MM.1S (cell line): ENCODE measurements at regions not wholly inside any gene's neighbourhood (a gene's known extent, or its start where the extent isn't known, plus 50 kb on each side); places are given as distances from the start of the nearest gene placed in this dataset.

Source experiments
- DNase-seq: peaks from one replicate; pipeline ENCODE4 v3.0.0-alpha.2; 2015
- H2AFZ ChIP-seq: fragments of 300-600 bp; sonication (generic); 2 replicates; pipeline ENCODE4 v1.6.0; 2016; ENCODE audit warnings: antibody characterized with exemption, low read length
- H3F3A ChIP-seq: fragments of 300-600 bp; sonication (generic); 2 replicates; pipeline ENCODE4 v1.6.1; 2016; ENCODE audit warnings: mild to moderate bottlenecking, antibody characterized with exemption, low read length, moderate library complexity, mixed read lengths; ENCODE audit not compliant: insufficient read depth
- H3K27ac ChIP-seq: fragments of 300-600 bp; sonication (generic); 2 replicates; pipeline ENCODE4 v1.5.1; 2016; ENCODE audit warnings: mild to moderate bottlenecking, low read length
- H3K27me3 ChIP-seq: fragments of 300-600 bp; sonication (generic); replicated peaks from 2 replicates; pipeline ENCODE4 v1.6.0; 2016; ENCODE audit warnings: low read length; ENCODE audit not compliant: insufficient read depth
- H3K36me3 ChIP-seq: fragments of 300-600 bp; sonication (generic); replicated peaks from 2 replicates; pipeline ENCODE4 v1.6.1; 2016; ENCODE audit warnings: mild to moderate bottlenecking, low read length, mixed read lengths; ENCODE audit not compliant: insufficient read depth
- H3K4me1 ChIP-seq: fragments of 300-600 bp; sonication (generic); 2 replicates; pipeline ENCODE4 v1.6.1; 2016; ENCODE audit warnings: low read length, mixed read lengths
- H3K4me2 ChIP-seq: fragments of 300-600 bp; sonication (generic); 2 replicates; pipeline ENCODE4 v1.6.0; 2016; ENCODE audit warnings: low read depth, low read length
- H3K4me3 ChIP-seq: fragments of 300-600 bp; sonication (generic); 2 replicates; pipeline ENCODE4 v1.5.1; 2016; ENCODE audit warnings: low read length, mixed read lengths
- H3K79me2 ChIP-seq: fragments of 300-600 bp; sonication (generic); 2 replicates; pipeline ENCODE4 v1.6.1; 2016; ENCODE audit warnings: mixed run types, low read length, mixed read lengths
- H3K9ac ChIP-seq: fragments of 300-600 bp; sonication (generic); 2 replicates; pipeline ENCODE4 v1.6.1; 2016; ENCODE audit warnings: low read length, mixed read lengths
- H3K9me2 ChIP-seq: fragments of 300-600 bp; sonication (generic); replicated peaks from 2 replicates; pipeline ENCODE4 v1.6.1; 2016; ENCODE audit warnings: mild to moderate bottlenecking, low read length, mixed read lengths; ENCODE audit not compliant: insufficient read depth
- H3K9me3 ChIP-seq: fragments of 300-600 bp; sonication (generic); replicated peaks from 2 replicates; pipeline ENCODE4 v1.6.1; 2016; ENCODE audit warnings: mild to moderate bottlenecking, low read length, mixed read lengths; ENCODE audit not compliant: insufficient read depth
- H4K20me1 ChIP-seq: fragments of 300-600 bp; sonication (generic); 2 replicates; pipeline ENCODE4 v1.6.1; 2016; ENCODE audit warnings: mild to moderate bottlenecking, low read length, moderate library complexity, mixed read lengths; ENCODE audit not compliant: insufficient read depth
- EZH2 ChIP-seq: fragments of 300-600 bp; sonication (generic); optimal IDR thresholded peaks from 2 replicates; pipeline ENCODE3; 2017; ENCODE audit warnings: low read depth, mild to moderate bottlenecking, antibody characterized with exemption, low read length, mixed read lengths
- EZH2phosphoT487 ChIP-seq: fragments of 300-600 bp; sonication (generic); IDR thresholded peaks from 2 replicates; pipeline ENCODE4 v1.6.1; 2018; ENCODE audit warnings: antibody characterized with exemption, low read length
- TF ChIP-seq, protein P1 (sequence below): fragments of 300-600 bp; sonication (generic); IDR thresholded peaks from 2 replicates; pipeline ENCODE4 v1.5.1; 2016; ENCODE audit warnings: antibody characterized with exemption, low read length, mixed read lengths

DNA sequence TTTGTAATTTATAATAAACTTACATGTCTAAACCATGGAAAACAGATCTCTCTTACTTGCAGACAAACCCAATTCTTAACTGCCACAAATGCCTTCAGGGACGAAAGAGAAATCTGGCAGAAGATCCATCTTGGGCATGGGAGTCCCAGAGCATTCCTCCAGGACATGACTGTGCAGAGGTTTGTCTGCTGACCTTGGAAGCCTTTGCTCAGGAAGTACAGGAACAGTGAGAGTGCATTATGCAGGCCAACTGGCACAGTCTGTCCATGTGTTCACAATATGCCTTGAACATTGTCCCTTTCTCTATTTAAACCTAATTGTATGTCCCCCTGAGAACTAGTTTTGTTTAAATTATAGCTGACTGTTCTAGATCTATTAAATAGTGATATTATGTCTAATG, 467.1 kb downstream of the ATP23 start:
- Histone ChIP-seq H3K27me3 (no peaks in the 10 kb centered on the region), H3K79me2 (no peaks in the 10 kb centered on the region), H4K20me1 (no peaks in the 10 kb centered on the region), H3K36me3 (no peaks in the 10 kb centered on the region), H2AFZ (no peak overlapping the region), H3K4me2 (no peak overlapping the region), H3K4me3 (no peak overlapping the region), H3K9me3 (no peaks in the 10 kb centered on the region), H3K27ac (no peak overlapping the region), H3F3A (no peaks in the 10 kb centered on the region), H3K9ac (no peak overlapping the region), H3K4me1 (no peaks in the 10 kb centered on the region), H3K9me2 (no peaks in the 10 kb centered on the region)
- TF ChIP-seq, protein P1, sequence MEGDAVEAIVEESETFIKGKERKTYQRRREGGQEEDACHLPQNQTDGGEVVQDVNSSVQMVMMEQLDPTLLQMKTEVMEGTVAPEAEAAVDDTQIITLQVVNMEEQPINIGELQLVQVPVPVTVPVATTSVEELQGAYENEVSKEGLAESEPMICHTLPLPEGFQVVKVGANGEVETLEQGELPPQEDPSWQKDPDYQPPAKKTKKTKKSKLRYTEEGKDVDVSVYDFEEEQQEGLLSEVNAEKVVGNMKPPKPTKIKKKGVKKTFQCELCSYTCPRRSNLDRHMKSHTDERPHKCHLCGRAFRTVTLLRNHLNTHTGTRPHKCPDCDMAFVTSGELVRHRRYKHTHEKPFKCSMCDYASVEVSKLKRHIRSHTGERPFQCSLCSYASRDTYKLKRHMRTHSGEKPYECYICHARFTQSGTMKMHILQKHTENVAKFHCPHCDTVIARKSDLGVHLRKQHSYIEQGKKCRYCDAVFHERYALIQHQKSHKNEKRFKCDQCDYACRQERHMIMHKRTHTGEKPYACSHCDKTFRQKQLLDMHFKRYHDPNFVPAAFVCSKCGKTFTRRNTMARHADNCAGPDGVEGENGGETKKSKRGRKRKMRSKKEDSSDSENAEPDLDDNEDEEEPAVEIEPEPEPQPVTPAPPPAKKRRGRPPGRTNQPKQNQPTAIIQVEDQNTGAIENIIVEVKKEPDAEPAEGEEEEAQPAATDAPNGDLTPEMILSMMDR = no peak
- TF ChIP-seq EZH2phosphoT487 (no peak), EZH2 (no peak)
- no peak for DNase-seq

GRCh38 chr12:58412461-58413060, 471.2 kb downstream of the ATP23 start:
- Histone ChIP-seq H3K9me3 (no peaks in the 10 kb centered on the region), H3F3A (no peaks in the 10 kb centered on the region), H3K36me3 (no peaks in the 10 kb centered on the region), H3K27ac (no peak overlapping the region), H3K27me3 (no peaks in the 10 kb centered on the region), H3K4me3 (no peak overlapping the region), H3K9me2 (no peaks in the 10 kb centered on the region), H3K9ac (no peak overlapping the region), H3K4me2 (no peak overlapping the region), H3K79me2 (no peaks in the 10 kb centered on the region), H2AFZ (no peak overlapping the region), H4K20me1 (no peaks in the 10 kb centered on the region), H3K4me1 (no peaks in the 10 kb centered on the region)
- no peak for DNase-seq
- TF ChIP-seq, protein P1 = no peak
- TF ChIP-seq EZH2 (no peak), EZH2phosphoT487 (no peak)

- Histone ChIP-seq H3K9me2 (no peaks in the 10 kb centered on the region), H3K4me1 (no peaks in the 10 kb centered on the region), H2AFZ (no peak overlapping the region), H3F3A (no peaks in the 10 kb centered on the region), H3K27ac (no peak overlapping the region), H3K4me3 (no peak overlapping the region), H3K27me3 (no peaks in the 10 kb centered on the region), H3K4me2 (no peak overlapping the region), H3K9ac (no peak overlapping the region), H4K20me1 (no peaks in the 10 kb centered on the region), H3K9me3 (no peaks in the 10 kb centered on the region), H3K36me3 (no peaks in the 10 kb centered on the region), H3K79me2 (no peaks in the 10 kb centered on the region)
- TF ChIP-seq EZH2 (no peak), EZH2phosphoT487 (no peak)
- TF ChIP-seq, protein P1 = no peak
- no peak for DNase-seq
These were observed 472.4 kb downstream of the ATP23 start for GRCh38 chr12:58413794-58414193.
